Activated T-cell treated with anti-CD3 and anti-CD28 coated beads for 4 hours (primary cell): ENCODE measurements at regions not wholly inside any gene's neighbourhood (a gene's known extent, or its start where the extent isn't known, plus 50 kb on each side); places are given as distances from the start of the nearest gene placed in this dataset.
"Not testable (repeated sequence)": the region's sequence is repeated elsewhere in the genome, so short reads cannot be mapped to it uniquely, and the experiment has no call there.

Source experiments
- DNase-seq: peaks from one replicate; pipeline ENCODE4 v3.0.0-alpha.2; 2020

DNA sequence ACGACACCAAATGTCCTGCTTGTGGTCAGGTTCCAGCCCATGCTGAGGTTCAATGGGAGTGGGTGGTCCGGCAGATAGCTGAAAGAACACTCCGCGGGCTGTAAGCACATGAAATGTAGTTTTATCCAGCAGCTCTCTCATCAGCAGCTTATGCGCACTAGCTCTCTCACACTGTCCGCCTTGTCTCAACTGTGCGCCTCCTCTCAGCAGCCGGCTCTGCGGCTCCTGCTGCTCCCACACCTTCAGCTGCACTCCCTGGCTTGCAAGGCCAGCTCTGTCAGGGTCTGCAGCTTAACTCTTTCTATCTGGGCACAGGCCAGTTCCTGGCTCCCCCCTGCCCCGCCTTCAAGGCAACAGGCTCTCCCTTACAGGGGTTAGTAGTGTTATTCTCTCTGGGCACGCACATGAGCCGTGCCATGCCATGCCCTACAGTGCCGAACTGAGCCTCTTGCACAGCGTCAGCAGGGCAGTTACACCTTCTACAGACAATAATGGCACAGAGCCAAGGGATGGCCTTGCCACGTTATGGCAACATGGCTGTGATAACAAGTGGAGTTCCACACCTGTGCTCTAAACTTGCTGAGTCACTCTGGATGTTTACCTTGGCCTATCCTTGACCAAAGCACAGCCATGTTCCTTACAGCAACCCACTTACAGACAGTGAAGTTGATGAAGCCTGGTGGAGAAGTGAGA, 84.0 kb upstream of the LRFN2 start:
- no peak for DNase-seq

DNA sequence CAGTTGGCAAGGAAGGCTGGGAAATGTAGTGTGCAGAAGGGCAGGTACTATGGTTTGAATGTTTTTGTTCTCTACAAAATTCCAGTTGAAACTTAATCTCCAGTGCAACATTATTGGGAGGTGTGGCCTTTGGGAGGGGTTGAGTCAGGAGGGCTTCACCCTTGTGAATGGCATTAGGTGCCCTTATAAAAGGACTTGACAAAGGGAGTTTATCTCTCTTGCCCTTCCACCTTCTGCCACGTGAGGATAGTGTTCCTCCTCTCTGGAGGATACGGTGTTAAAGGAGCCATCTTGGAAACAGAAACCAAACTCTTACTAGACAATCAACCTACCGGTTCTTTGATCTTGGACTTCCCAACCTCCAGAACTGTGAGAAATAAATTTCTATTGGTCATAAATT, 82.2 kb upstream of the LRFN2 start:
- DNase-seq = no peak

DNA sequence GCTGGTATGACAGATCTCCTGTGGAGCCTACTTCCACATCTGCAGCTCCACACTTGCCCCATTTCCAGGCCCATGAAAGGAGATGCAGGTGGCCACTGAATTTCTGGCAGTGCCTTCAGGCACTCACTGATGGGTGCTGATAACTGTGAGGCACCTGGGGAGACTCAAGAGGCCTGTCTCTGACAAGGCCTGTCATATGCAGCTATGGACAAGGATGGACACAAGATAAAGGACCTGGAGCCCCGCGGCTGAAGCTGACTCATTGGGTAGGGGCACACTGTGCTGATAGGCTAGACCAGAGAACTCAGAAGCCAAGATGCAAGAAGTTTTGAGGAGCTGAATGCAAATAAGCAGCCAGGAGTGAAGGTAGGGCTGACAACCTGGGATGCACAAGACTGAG, 81.0 kb upstream of the LRFN2 start:
- no peak for DNase-seq

DNA sequence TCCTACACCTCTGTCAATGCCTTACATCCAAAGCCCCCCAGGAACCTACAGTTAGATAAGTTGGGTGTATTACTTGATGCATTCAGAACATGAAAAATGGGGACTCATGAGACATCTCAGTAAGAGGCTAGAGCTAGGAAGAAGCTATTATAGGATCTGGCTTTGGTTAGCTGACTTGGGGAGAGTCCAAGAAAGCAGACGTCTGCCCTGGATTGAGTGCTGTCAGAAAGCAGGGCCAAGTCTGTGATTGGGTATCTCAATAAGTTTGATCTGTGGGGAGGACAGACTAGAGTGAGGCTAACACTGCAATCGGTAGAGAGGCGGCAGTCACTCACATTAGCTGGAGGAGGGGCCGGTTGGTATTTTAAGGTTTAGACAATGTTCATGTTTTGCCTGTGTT, 79.4 kb upstream of the LRFN2 start:
- DNase-seq = no peak

DNA sequence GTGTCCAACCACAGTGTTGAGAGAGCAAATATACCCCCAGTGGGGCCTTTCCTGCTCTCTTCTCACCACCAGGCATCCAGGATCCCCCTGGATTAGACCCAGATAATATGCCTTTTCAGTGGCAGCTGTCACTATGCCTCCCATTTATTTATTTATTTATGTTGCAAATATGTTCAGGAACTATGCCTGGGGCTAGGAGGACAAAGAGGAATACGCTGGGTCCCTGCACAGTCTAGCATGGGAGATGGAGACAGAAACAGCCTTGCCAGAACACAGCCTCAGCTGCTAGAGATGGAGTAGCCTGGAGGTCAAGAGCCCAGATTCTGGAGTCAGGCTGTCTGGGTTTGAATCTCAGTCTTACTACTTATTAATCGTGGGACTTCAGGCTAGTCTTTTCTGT, 74.6 kb upstream of the LRFN2 start:
- no peak for DNase-seq

DNA sequence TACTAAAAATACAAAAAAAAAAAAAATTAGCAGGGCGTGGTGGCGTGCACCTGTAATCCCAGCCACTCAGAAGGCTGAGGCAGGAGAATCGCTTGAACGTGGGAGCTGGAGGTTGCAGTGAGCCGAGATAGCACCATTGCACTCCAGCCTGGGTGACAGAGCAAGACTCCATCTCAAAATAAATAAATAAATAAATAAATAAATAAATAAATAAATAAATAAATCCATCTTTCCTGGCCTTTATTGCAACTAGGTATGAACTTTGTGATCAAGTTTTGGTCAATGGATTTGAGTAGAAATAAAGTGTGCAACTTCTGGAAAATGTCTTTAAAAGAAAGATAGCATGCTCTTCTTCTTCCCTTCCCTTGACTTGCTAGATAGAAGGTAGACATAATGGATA, 69.6 kb upstream of the LRFN2 start:
- DNase-seq = not testable (repeated sequence)

GRCh38 chr6:40654828-40655227, 67.7 kb upstream of the LRFN2 start:
- DNase-seq = no peak

DNA sequence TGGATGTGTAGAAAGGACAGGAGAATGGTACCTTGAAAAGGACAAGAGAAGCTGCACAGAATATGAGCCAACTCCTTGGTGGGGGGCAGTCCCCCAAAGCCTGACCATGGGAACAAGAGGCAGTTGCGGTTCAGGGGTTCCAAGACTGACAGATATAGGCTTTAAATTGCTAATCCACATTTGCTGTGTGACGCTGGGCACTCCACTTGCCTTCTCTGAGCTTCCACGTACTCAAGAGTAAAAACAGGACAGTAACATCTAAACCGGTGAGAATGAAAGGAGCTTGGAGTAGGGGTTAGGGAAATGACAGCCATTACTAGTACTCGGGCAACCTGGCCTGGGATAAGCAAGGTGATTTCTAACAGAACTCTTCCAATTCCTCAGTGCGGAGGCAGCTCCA, 57.9 kb upstream of the LRFN2 start:
- no peak for DNase-seq

- no peak for DNase-seq
These were observed 55.7 kb upstream of the LRFN2 start for GRCh38 chr6:40642837-40643236.

- no peak for DNase-seq
These were observed 55.0 kb upstream of the LRFN2 start for GRCh38 chr6:40642190-40642589.

DNA sequence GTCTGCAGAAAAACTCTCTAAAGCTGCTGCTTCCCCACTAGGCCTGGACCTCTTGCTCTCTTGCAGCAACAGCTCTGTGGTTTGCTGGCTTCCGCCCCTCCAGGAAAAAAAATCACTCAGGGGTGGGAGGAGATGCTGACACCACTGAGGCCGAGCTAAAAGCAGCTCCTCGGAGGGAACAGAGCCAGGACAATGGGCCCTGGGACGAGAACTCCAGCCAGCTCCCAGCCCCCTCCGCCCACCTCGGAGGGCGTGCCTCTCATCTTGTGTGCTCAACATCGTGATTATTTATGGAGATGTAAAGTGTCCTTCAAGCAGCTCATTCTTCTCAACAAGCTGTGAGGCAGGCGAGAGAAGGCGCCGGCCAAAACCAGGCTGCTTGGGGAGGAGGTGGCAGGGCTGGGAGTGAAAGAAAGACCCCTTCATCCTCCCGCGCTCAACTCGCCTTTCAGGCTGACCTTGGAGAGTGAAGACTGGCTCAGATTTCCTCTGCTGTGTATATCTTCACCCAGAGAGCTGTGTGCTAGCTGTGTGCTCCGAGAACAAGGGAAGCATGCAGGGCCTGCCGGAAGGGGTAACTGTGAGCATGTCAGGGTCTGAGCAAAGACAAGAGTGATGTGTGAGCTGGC, 53.5 kb upstream of the LRFN2 start:
- DNase-seq = no peak
